Right forelimb (tissue), 1 donor: ENCODE measurements at regions not wholly inside any gene's neighbourhood (a gene's known extent, or its start where the extent isn't known, plus 50 kb on each side); places are given as distances from the start of the nearest gene placed in this dataset.
"Not testable (repeated sequence)": the region's sequence is repeated elsewhere in the genome, so short reads cannot be mapped to it uniquely, and the experiment has no call there.

Experiments used
- DNase-seq: peaks from one replicate; pipeline ENCODE4 v3.0.0-alpha.2; 2018

- DNase-seq, result no peak
Measured at GRCh38 chr2:21194147-21194546, 70.4 kb downstream of the TDRD15 start.

DNA sequence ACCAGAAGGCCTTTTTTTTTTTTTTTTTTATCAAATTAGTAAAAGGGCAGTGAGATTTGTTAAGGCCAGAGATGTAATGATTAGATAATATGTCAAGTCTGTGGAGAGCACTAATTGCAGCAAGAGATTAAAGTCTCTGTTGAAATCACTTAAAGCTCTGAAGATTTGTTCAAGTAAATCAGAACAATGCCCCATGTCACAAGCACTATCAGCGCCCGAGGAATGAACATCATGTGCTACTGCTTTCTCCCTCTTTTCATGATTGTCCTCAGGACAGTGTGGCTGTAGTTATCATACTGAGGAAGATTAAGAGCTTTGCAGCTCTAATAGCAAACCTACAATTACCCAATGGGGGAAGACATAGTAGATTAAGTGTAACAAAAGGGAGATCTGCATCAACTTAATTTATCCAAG lies 71.1 kb downstream of the TDRD15 start:
- no peak for DNase-seq

DNA sequence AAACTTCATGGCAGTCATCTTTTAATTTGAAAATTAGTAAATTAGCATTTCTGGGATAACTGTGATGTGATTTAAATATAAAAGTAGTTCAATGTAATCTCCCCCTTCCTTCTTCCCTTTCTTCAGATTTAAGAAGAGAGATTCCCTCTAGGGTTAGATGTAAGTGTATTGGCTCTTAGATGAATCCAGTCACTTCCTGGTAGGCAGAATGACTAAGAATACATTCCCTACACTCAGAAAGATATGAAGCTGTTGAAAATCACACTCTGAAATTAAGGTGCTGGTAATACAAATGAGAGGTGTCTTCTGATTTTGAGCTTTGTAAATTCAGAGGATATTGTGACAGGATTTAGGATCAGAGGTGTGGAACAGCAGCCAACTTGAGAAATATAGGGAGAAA lies 71.6 kb downstream of the TDRD15 start:
- DNase-seq, result no peak

GRCh38 chr2:21198637-21199036 lies 74.9 kb downstream of the TDRD15 start:
- DNase-seq, result no peak

DNA sequence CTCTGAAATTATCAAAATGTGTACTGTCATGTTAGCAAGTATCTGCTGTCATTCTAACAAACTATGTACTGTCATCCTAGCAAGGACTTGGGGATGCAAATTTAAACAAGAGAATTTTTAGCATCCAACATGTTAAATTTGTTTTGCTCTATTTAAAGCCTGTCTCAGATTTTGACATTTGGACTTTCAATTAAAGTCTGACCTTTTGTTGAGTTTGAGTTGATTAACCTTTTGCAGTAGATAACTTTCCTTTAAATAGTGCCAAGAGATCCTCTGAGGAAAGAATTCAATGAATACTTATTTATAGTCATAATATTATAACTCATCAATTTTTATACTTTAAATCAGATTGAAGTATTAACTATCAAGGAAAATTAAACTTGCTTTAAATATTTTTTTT lies 80.2 kb downstream of the TDRD15 start:
- DNase-seq, result no peak

- not testable (repeated sequence) for DNase-seq
Measured at GRCh38 chr2:21214085-21214484, 90.3 kb downstream of the TDRD15 start.

DNA sequence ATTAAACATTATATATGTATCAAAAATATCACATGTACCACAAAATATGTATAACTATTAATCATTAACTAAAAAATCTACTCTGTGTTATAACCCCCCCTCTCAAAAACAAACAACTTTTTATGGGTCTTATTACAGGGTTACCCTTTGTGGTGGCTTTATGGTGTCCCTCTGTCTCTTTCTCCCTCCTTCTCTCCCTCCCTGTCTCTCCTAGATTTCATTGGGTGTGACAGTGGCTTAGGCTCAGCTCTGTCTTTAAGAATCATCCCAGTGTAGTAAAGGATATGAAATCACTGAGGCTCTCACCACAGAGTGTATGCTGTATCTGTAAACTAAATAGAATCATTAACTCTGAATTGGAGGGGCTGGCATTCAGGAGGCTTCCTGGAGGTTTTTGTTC lies 93.7 kb downstream of the TDRD15 start:
- DNase-seq, result no peak

DNA sequence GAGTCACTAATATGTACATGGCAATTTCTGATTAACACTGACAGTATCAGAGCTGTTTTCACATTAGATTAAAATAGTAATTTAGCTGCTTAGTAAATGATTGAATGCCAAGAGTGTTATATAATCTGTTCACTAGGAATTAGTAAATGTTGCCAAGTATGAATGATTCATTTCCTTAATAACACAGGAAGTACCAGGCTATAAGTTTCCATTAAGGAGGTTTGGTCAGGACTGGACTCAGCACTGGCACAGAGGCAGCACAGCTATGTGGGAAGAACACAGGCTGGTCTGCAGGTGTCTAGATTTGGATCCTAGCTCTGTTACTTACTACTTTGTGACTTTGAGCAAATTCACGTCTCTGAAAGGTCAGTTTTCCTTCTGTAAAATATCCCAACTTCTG lies 97.2 kb downstream of the TDRD15 start:
- no peak for DNase-seq

DNA sequence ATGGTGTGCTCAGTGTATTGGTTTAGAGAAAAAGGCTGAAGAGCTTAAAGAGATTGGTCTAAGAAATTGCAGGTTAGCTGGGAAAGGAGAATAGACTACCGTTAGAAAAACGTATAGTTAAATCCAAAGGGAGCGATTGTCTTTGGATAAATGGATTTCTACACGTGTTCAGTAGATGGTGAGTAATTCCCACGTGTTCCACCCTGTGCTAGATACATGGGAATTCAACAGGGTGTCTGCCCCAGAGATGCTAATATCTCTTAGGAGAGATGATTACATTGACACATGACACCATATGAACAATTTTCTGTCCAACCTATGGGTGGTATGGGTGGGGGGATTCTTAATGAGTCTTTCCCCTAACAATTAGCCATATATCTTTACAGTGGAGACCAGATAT lies 99.8 kb downstream of the TDRD15 start:
- no peak for DNase-seq

- no peak for DNase-seq
Measured at GRCh38 chr2:21228041-21228895, 104.5 kb downstream of the TDRD15 start.

DNA sequence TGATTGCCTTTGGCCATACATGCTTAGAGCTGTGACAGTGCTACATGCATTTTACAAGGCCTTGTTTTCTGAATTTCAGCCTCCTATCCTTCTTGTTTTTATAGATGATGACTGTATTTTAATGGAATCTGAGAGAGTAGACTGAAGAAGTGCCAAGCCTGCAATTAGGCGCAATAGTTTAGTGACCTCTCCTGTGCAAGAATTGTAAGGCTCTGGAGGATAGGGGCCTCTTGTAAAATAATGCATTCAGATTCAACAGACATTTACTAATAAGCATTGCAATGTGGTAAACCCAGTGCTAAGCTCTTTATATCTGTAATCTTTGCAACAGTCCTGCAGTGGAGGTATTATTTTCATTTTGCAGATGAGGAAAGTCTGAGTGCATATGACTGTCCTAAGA lies 105.5 kb downstream of the TDRD15 start:
- no peak for DNase-seq

DNA sequence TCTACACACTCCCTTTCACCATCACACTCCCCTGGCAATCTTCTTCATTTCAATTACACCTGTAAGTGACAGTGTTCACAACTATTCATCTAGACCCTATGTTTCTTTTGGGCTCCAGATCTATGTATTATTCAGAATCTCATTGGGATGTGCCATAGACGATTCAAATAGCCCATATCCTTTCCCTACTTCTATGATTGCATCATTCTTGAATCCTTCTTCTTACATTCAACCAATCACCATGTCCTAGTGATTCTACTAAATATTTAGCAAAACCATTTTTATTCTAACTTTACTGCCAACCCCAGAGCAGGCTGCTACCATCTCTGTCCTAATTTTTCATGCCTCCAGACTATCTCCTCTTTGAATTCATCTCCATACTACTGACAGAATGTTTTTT lies 106.4 kb downstream of the TDRD15 start:
- DNase-seq, result no peak

- DNase-seq, result no peak
Measured at GRCh38 chr2:21231985-21232384, 108.2 kb downstream of the TDRD15 start.

DNA sequence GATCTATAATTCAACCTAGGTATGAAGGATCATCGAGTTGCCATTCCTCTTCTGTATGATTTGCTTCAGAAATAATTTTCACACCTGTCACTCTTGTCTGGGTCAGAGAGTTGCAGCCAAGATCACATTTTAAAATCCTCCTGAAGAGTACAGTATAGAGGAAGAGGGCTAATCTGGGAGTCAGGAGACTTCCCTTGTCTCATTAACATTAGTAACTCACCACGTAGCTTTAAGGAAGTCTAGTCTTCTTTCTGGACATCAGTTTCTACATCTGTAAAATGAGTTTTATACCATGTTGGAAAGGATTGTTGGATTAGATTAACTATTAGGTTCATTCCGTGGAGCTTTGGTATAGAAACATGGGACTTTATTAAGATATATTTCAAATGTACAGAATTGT lies 109.4 kb downstream of the TDRD15 start:
- DNase-seq, result no peak

DNA sequence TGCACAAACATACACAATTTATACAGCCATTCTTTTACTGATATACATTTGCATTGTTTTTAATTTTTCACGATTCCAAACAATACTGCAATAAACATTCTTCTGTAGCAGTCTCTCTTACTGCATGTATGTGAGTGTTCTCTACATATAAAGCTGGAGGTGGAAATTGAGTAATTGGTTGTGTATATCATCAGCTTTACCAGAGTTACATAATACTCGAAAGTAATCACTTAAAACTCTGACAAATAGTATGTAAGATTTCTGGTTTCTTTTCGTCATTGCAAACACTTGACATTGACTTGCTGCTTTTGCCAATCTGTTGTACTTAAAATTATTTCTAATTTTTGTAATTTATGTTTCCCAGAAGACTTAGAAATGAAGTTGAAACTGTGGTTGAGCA lies 110.2 kb downstream of the TDRD15 start:
- no peak for DNase-seq

- no peak for DNase-seq
Measured at GRCh38 chr2:21234464-21235120, 110.8 kb downstream of the TDRD15 start.

- DNase-seq, result not testable (repeated sequence)
Measured at GRCh38 chr2:21239749-21240148, 116.0 kb downstream of the TDRD15 start.

DNA sequence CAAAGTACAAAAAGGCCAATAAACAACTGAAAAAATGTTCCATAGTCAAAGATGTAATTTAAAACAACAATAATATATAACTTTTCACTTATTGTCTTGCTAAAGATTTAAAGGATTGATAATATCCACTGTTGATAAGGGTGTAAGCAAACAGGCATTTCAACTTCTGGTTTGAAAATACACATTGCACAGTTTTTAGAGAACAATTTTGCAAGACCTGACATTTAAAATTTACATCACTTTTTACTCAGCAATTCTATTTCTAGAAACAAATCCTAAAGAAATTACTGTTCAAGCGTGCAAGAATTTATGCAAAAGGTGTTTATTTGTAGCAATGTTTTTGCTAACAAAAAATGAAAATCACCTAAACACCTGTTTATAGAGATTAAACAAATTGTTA lies 120.4 kb downstream of the TDRD15 start:
- DNase-seq, result no peak

DNA sequence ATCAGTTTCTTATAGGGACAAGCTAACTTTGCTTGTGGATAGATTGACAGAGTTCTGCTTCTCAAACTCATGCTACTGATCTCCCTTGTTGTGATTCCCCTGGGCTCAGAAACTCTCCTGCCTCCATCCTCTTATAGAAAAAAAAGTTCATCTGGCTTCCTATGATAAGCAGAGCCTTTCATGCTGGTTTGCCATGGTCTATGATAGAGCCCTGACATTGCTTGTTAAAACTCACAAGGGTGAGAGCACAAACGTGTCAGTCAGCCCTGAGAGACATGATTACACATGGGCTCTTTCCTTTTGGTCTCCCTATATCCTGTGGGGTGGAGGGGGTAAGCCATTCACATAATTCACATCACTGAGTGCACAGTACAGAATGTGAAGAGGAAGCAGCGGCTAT lies 121.8 kb downstream of the TDRD15 start:
- DNase-seq, result no peak

GRCh38 chr2:21249367-21249766 lies 125.6 kb downstream of the TDRD15 start:
- DNase-seq, result no peak

- DNase-seq, result no peak
Measured at GRCh38 chr2:21250673-21251072, 126.9 kb downstream of the TDRD15 start.

GRCh38 chr2:21251216-21251980 lies 127.6 kb downstream of the TDRD15 start:
- DNase-seq, result no peak

DNA sequence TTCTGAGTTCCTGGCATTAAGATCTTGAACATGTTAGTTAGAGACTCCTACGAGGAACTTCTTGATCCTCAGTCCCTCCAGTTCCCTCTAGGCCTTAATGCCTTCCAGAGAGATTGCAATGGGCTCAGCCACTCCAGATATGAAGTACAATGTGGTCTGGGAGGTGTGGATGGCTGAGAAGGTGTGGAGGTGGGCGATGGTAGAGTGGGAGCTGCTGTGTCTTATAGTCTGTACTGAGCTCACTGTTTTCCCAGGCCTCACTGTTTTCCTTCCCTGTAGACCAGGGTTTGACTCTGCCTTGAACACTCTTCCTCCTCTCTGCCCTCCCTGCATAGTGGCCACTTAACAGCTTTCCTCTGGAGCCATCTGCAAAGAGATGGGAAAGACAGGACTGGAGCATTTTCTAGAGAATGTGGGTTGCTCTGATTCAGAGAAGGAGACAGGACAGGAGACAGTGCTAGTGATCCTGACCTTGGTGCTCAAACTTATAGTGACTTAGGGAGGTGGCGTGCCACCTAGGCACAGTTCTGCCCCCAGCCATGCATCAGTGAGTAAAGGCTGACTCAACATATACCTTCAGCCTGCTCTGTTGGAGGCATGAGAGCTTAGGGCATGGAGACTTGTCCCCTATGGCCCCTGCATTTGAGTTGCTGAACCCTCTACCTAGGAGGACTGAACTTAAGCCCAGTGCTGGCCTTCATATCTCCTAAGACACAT lies 129.7 kb downstream of the TDRD15 start:
- DNase-seq, result no peak
